Right lung (tissue), 2 donors: ENCODE measurements at regions not wholly inside any gene's neighbourhood (a gene's known extent, or its start where the extent isn't known, plus 50 kb on each side); places are given as distances from the start of the nearest gene placed in this dataset.
"Not testable (repeated sequence)": the region's sequence is repeated elsewhere in the genome, so short reads cannot be mapped to it uniquely, and the experiment has no call there.

Experiments used
- DNase-seq, 2 donors: peaks; one replicate each; pipeline ENCODE4 v3.0.0-alpha.2; 2013

DNA sequence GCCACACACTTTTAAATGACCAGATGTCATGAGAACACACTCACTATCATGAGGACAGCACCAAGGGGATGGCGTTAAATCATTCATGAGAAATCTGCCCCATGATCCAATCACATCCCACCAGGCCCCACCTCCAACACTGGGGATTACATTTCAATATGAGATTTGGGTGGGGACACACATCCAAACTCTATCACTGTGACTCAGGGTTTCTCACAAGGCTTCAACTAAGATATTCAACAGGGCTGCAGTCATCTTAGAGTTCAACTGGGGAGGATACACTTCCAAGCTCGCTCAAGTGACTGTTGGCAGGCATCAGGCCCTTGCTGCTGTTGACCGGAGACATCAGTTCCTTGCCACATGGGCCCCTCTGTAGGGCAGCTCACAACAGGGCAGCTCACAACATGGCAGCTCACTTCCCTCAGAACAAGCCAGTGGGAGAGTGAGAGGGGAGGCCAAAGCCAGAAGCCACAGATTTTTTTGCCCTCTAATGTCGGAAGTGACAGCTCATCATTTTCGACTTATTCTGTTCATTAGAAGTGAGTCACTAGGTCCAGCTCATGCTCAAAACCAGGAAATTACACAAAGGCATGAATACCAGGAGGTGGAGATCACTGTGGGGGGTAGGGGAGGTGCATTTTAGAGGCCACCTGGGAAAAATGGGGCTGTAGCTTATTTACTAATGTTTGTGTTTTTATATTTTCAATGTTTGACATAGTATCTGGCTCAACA is 50.8 kb upstream of the PTHLH start:
- no peak for DNase-seq

DNA sequence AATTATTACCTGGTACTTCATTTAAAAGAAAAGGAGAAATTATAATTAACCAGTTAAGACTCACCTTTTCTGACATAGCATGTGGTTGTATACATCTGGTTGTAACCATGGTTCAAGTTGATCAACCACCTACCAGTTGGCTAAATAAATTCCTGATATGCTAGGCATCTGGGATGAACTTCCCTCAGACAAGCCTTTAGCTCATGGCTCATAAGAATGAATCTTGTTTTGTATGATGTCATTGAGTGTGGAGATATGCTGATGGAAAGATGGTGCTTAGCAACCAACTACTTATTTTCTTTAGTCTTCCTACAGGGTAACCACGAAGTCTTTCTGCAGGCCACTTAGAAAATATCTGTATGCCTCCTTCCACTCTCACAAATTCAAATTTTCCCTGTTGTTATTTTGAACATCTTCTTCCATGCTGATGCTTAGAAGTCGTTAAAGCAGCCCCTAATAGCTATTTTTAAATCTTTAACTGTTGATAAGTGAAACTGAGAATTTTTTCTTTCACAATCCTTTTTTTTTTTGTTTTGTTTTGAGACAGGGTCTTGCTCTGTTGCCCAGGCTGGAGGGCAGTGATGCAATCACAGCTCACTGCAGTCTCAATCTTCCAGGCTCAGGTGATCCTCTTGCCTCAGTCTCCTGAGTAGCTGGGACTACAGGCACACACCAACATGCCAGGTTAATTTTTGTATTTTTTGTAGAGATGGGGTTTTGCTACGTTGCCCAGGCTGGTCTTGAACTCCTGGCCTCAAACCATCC is 51.9 kb upstream of the PTHLH start:
- DNase-seq: no peak

DNA sequence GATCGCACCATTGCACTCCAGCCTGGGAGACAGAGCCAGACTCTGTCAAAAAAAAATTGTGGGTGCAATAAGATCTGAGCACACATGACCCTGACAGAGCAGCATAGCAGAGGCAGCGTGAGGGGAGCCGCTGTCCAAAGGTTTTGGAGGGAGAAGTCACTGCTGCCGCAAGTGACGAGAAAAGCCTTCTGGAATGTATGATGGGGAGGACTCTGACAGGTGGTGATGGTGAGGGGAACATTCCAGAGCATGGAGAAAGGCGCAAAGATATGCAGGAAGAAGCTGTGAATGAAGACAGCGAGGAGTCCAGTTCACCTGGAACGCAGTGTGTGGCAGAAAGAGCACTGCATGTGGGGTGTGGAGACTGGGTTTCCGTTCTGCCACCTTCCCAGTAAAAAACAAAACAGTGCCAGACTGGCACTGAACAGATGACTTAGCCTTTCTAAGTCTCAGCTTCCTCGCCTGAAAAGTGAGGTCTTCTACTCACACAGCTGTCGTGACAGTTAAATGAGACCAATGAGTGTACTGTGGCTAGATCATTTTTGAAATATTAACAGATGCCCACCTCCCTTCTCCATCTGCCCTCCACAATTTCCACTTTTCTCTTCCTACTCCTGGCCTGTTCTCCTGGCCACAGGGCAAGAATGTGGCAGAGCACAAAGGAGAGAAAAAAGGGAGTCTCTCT is 53.4 kb upstream of the PTHLH start:
- DNase-seq: no peak

DNA sequence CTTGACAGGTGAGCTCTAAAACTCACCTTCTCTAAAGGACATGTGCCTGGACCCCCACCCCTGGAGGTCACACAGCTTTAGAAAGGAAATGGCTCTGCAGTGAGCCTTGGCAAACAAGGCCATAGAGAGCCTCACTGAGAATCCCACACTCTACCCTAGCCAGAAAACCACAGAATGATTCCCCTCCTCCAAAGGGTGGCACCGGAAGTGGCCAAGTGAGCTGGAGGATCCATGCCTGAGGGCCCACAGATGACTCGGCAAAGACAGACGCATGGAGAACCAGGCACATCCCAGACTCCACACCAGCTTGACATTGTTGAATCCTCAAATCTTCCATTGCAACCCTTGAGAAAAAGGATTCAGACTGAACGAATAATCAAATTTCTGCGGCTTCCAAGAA is 54.2 kb upstream of the PTHLH start:
- DNase-seq: no peak

DNA sequence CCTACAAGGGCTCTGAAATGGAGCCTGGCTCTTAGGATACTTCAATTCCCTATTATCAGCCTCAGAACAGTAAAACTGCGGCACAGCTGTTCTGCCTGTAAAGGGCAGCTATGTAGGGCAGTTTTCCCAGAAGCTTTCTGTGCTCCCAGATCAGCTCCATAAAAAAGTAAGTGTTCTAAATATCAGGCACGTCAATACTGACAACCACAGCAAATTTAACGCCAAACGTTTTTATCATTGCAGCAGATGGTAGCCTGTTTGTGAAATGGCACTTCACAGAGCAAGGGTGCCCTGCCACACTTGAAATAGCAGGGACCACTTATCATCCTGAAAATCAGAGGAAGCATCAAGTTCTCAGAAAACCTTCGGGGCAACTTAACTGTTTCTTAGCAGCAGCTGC is 54.8 kb upstream of the PTHLH start:
- DNase-seq: peak; percentile 24

DNA sequence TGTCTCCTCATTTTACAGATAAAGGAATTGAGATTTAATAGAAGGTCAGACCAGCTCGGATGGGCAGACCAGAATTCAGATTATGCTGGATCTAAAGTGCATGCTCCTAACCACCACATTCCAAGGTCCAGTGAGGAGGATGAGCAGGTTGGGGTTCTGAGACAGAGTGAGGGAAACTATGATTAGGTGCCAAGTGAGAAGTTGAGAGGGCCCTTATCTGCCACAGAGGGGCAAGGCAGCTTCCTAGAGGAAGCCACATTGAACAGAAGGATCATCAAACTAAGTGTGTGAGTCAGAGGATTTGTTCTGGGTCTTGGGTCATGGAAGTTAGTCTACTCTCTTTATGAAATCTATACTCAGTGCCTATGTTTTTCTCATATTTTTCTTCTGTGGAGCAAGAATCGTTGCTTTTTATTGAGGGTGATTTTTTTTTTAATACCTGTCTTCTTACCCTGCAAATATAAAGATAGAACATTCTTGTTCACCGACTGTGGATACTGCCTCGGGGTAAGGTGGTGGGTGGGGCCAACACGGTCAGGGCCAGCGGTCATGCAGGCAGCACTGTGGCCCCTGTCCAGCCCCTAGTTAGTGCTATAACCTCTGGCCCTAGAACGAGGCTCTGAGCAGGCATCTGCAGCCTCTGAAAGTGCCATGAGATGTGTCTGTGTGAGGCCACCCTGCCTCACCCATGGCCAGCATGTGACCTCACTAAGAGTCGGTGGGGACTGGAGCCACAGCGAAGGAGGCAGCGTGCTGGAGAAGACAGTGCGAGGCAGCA is 55.6 kb upstream of the PTHLH start:
- no peak for DNase-seq

DNA sequence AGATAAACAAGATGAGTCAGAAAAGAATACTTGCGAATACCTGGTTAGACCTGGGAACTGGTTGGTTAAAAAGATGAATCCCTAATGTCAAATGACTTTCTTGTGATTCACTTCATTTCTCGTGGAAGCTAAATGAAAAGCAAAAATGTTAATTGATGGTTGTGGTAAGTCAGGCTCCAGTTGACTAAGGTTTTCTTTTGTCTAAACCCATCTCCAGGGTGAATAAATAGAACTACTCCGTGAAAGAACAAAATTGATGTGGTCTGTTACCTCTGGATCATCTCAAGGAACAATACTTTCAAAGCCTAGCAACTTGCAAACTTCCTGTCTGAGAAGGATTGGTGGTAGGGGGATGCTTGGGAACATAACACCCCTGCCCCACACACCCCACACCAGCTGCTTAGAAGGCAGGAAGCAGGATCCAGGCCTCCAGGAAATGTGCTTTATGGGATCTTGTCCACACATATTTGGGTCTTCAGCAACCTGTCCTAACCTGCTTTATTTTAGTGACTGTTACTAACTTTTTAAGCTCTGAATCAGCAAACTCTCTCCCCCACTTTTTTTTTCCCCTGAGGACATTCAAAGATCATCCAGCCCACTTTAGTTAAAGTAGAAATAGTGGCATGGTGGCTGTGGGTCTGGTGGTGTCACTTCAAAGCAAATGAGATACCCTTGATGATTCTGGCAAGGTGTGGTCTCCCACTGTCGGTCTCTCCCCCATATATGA is 60.4 kb upstream of the PTHLH start:
- DNase-seq: no peak

DNA sequence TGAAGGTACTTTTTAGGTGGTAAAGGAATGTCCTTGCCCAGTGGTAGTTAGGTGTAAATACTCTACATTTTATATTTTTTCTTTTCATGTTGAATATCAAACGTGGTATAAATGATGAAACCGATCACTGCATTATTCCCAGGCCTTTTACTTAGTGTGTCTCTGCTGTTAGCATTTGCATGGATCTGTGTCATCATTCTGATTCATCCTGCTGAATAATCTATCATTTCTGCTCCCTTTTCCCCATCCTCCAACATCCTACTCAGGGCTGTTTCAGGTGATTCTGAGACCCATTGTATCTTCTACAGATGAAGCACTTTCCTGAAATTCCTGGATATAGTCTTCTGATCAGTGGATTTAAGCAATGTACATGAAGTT is 61.0 kb upstream of the PTHLH start:
- no peak for DNase-seq

DNA sequence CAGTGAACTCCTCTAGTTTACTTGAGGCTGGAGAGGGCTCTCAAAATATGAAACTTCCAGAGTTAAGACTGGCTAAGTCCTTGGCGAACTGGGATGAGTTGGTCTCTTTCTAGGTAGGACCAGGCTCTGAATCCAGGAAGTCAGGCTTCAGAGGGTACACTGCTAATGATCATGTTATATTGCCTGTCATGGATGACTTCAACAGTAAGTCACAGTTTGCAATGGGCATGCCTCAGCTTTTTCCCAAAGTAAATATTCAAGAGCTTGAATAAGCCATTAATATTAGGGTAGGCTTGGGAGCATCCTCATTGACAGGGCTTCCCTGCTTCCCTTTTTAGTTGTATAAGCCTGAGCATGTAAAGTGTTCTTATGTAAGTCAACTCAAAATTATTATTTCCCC is 61.7 kb upstream of the PTHLH start:
- no peak for DNase-seq

DNA sequence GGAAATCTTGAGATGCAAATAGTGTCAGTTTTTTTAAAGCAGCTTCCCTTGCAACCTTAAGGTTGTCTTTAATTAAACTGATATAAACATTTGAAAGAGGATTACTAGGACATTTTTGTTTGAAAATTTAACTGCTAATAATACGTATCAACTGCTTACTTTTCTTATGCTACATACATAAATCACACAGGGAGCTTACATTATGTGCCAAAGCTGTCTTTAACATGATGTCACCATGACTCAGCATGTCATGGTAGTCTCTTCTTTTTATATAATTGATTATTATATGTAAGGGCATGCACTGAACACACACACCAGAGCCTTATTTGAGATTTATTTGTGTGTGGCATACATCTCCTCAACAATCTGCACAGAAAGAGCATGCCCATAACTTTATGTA is 63.0 kb upstream of the PTHLH start:
- no peak for DNase-seq

DNA sequence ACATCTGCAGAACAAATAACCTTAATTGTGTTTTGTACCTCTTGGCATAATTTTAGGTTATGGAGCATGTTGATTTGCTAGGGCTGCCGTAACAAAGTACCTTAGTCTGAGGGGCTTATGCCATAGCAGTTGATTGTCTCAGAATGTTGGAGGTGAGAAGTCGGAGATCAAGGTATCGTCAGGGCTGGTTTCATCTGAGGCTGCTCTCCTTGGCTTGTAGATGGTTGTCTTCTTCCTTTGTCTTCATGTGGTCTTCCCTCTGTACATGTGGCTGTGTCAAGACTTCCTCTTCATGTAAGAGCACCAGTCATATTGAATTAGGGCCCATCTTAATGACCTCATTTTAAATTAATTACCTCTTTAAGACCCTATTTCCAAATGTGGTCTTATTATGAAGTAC is 64.4 kb upstream of the PTHLH start:
- DNase-seq: no peak

DNA sequence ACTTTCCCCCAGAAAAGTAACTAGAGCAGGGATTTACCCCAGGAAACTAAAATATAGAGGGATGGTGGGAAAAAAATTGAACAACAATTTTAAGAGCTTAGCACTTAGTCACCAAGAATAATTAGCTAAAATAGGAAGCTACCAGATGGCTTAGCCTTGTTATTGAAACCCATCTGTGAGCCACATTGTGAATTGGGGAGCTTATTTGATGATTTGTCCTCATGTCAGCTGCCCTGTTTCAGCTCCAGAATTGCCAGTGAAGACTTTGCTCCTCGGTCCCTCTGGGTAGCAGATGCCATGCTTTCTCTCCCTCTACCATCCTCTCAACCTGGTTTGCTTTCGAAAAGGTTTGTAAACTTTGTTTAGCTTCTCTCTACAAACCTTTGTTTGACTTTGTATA is 67.7 kb upstream of the PTHLH start:
- DNase-seq: no peak

DNA sequence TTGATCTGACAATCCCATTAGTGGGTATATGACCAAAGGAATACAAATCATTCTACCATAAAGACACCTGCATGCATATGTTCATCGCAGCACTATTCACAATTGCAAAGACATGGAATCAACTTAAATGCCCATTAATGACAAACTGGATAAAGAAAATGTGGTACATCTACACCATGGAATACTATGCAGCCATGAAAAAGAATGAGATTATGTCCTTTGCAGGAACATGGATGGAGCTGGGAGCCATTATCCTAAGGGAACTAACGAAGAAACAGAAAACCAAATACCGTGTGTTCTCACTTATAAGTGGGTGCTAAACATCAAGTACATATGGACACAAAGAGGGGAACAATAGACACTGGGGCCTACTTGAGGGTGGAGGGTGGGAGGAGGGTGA is 74.1 kb upstream of the PTHLH start:
- DNase-seq: not testable (repeated sequence)

DNA sequence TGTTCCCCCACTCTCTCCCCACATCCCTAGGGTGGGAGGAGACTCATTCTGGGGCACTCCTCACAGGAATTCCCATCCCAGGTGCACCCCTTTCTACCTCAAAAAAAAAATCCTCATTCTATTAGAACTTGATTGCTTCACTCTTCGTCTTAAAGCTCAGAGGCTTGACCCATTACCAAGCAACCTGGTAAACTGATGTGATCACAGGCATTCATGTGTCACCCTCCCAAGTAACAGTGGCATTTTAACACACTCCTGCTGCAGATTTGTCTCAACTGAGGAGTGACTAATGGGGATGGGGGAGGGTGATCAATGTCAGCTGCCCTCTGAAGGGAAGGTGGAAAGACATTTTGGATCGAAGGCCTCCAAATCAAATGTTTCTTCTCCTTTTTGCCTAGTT is 78.1 kb upstream of the PTHLH start:
- DNase-seq: no peak

DNA sequence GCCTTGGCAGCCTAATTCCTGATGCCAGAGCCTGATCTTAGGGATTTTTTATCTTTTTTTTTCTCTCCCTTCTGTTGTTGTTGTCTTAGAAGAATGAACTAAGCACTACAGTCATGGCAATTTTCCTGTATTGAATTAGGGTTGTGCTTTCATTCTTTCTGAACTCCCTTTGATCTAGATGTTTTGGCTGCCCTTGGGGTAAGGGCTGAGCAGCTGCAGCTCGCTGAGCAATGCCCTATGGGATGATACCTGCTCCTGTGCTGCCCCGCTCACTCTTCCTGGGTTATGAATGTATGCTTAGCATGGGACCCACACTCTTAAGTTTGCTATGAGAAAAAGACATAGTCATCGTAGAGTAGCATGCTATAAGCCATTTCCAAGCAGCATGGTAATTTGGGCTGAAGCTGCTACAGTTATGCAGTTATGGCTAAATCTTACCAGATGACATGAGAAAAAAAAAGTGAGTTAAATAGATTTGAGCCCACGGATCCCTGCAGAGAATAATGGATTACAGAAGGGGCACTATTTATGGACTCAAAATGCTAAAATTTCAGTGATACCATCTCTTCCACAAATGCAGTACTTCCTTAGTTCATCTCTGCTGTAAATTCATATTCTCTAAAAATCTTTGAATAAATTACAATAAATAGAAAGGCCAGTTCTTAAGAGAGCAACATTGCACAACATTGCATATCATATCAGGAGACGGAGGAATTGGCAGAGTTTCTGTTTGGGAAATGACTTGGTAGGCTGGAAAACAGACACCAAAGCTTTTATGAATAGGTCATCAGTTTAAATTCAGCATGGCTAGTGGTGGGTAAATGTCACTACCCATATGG is 79.2 kb upstream of the PTHLH start:
- DNase-seq: peak; percentile 19 to 32

DNA sequence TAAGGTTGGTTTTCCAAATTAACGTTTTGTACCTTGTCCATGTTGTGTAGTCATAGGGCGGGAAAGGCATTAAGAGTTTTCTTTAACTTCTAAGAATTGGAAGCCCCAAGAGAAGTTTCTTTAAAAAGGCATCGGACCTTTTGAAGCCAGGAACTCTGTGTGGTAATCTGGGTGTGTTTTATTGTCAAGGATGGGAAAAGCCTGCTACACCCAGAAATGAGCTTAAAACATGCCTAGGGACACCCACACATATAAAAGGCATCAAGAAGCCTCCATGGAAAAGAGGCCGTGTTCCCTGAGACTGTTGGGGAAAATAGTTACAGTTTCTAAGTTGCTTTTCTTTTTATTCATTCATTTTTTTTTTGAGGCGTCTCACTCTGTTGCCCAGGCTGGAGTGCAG is 81.0 kb upstream of the PTHLH start:
- DNase-seq: no peak

DNA sequence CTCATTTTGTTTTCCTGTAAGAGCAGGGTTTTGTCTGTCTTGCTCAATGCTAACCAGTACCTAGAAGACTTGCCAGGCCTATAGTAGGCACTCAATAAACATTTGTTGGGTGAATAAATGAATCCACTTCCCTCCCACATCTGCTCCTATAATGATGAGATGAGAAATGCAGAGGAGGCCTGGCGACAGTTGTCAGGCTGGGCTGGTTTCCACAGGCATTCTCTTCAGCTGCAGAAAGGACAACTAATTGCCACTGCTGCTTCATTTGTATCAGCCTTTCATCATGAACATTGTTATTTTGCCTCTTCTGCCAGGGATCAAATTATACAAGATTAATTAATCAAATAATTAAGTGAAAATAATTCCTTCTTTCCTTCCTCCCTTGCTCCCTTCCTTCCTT is 82.0 kb upstream of the PTHLH start:
- DNase-seq: no peak

DNA sequence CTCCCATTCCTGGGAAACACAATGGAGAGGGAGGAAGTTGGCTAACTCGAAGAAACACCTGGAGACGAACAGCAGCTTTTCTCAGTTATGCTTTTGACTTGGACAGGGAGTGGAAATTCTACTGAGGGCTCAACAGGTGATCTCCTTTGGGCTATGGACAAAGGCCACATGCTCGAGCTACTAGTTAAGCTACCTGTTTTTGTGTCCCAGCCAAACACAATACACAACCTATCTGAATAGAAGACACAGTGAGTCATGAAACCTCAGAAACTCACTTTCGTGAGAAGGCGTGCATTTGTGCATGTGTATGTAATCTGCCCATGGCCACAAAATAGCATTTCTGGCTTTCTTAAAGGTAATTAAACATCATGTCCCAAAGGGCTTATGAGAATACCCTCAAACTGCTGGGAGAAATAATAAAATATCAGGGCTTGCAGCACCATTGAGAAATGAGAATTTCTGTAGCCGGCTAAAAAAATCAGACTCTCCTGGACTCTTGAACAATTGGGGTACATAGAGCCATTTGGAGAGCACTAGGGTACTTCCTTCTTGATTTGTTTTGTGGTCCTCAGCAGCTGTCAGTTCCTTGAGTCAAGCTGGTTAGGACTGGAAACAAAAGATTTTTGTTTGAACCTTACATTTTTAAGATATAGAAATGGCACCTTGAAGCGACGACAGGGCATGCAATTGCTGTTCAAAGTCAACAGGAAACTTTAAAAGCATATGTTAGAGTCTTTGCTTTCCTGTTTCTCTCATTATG is 85.5 kb upstream of the PTHLH start:
- DNase-seq: no peak

DNA sequence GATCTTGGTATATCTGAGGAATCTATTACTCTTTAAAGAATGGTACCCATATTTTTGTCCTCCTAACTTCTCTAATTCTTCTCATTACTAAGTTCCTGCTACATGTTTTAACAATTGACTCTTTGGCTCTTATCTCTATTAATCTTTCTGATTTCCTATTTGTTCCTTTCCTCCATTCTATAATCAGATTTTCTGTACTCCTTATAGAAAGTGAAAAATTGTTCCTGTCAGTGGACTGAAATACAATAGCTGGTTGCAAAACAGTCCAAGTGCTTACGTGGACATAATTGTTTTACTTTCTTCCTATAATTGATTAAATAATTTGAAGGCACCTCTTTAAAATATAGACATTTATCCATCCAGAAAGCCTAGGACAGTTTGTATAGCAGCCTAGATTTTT is 86.7 kb upstream of the PTHLH start:
- no peak for DNase-seq

DNA sequence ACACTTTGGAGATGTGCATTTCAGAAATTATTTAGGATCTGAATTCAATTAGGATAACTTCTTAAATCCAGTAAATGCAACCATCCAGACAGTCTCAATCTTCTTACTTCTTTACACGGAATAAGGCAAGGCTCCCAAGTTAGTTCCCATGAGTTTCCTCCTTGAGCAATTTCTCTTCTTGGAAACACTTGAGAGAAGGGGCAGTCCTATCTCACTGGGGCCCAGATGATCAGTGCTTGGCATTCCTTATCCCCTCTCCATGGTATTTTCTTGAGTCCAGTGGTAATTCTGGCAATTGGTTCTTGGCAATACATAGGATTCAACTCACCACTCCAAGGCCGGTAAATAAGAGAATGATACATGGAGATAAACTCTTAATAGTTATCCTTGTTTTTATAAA is 87.1 kb upstream of the PTHLH start:
- no peak for DNase-seq
